Epithelial cell of prostate (primary cell): ENCODE measurements at regions not wholly inside any gene's neighbourhood (a gene's known extent, or its start where the extent isn't known, plus 50 kb on each side); places are given as distances from the start of the nearest gene placed in this dataset.

Experiments
- DNase-seq: peaks from one replicate; pipeline ENCODE4 v3.0.0-alpha.2; 2011; ENCODE audit warnings: low read depth, low spot score
- H3K27ac ChIP-seq: fragments of 450-650 bp; 2 replicates; pipeline ENCODE4 v1.5.1; 2017; ENCODE audit warnings: mild to moderate bottlenecking

DNA sequence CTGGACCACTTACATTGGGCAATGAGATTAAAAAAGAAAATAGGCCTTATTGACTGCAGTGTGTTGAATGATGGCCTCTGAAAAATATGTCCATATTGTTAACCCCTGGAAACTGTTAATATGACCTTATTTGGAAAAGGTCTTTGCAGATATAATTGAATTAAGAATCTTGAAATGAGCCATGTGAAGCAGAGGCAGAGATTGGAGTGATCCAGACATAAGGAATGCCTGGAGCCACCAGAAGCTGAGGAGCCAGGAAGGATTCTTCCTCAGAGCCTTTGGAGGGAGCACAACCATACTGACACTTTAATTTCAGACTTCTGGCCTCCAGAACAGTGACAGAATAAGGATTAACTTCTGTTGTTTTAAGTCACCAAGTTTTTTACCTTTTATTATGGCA is 510.4 kb upstream of the AGTR1 start:
- no peak for DNase-seq

GRCh38 chr3:148190441-148190990 is 507.2 kb upstream of the AGTR1 start:
- no peak for DNase-seq

More for the DNA sequence above, 510.4 kb upstream of the AGTR1 start:
- no peak overlapping the region for H3K27ac ChIP-seq

DNA sequence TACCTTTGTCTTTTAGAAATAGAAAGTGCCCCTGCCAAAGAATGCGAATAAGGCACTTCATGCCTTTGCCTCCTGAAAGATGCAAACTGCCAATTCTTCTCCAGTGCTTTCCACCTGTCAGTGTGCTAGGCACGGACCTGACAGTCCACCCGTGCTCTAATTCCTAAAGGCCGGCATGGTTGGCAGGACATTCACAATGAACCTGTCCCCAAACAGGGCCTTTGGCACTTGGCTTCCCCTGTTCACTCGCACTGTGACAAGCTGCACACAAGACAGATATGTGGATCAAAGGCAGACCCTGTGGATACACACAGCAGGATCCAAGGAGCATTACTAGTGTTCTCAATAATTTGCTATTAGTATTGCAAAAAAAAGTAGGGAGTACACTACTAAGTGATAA is 505.7 kb upstream of the AGTR1 start:
- no peak for DNase-seq
- H3K27ac ChIP-seq: no peak overlapping the region

More at GRCh38 chr3:148190441-148190990, 507.2 kb upstream of the AGTR1 start:
- H3K27ac ChIP-seq: no peak overlapping the region

GRCh38 chr3:148197061-148197460 is 500.6 kb upstream of the AGTR1 start:
- no peak overlapping the region for H3K27ac ChIP-seq
- DNase-seq: no peak

DNA sequence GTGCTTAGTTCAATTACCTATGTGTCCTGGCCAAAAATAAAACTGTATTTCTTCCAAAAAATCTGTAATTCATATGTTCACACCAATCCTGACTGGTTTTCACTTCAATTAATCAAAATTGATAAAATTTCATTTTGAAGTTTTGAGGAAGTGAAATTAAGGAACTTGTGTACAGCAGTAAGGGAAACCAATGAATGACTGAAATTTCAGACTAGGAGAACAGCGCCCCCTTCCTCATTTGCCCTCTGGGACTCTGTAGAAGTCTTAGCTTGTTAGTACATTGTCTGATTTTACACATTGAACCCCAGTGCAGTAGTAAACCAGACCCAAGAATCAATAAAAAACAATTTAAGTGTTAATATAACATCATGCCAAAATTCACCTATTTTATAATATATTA is 495.3 kb upstream of the AGTR1 start:
- no peak for DNase-seq
- no peak overlapping the region for H3K27ac ChIP-seq

- no peak for DNase-seq
Measured at GRCh38 chr3:148203297-148204010, 494.2 kb upstream of the AGTR1 start.

DNA sequence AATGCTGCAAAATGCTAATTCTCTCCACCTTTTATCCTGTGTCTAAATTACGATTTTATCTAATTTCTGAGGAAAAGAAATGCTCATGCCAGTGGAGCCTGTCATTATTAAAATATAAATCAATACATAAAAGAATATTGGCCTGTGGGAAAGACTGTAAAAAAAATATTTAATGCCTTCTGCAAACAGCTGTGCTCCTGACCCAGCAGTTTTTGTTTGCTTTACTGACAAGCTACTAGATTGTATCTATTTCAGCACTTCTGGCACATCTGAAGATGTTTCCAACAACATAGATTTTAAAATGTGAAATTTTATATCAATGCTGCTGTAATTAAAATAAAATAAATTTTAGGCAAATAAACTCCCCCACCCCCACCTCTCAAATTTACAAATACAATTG is 493.6 kb upstream of the AGTR1 start:
- no peak for DNase-seq
- no peak overlapping the region for H3K27ac ChIP-seq

More at GRCh38 chr3:148203297-148204010, 494.2 kb upstream of the AGTR1 start:
- no peak overlapping the region for H3K27ac ChIP-seq

GRCh38 chr3:148205977-148206376 is 491.7 kb upstream of the AGTR1 start:
- H3K27ac ChIP-seq: no peak overlapping the region
- DNase-seq: no peak

- DNase-seq: no peak
- no peak overlapping the region for H3K27ac ChIP-seq
Measured at GRCh38 chr3:148206446-148206845, 491.3 kb upstream of the AGTR1 start.

DNA sequence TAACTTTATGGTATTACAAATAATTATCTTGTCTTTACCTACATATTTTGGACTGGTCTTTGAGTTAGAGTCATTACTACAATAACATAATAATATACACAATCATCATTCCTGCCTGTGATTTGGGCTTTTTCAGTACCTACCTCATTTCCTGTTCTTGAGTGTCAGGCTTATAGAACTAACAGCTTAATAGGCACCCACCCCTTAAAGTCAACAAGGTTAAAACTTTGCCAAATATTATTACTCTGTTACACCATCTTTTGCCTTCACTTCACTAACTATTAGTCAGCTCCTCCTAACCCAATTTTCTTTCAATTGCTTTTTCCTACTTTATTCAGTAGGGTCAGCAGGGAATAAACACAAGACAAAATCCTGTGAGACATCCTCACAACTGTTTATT is 488.7 kb upstream of the AGTR1 start:
- no peak for DNase-seq
- peak overlapping the region; percentile 62 for H3K27ac ChIP-seq

- H3K27ac ChIP-seq: peak overlapping the region; percentile 23
- peak; percentile 46 for DNase-seq
Measured at GRCh38 chr3:148211725-148212124, 486.0 kb upstream of the AGTR1 start.

- no peak for DNase-seq
- no peak overlapping the region for H3K27ac ChIP-seq
Measured at GRCh38 chr3:148214705-148215104, 483.0 kb upstream of the AGTR1 start.

- no peak overlapping the region for H3K27ac ChIP-seq
- no peak for DNase-seq
Measured at GRCh38 chr3:148217317-148217716, 480.4 kb upstream of the AGTR1 start.

DNA sequence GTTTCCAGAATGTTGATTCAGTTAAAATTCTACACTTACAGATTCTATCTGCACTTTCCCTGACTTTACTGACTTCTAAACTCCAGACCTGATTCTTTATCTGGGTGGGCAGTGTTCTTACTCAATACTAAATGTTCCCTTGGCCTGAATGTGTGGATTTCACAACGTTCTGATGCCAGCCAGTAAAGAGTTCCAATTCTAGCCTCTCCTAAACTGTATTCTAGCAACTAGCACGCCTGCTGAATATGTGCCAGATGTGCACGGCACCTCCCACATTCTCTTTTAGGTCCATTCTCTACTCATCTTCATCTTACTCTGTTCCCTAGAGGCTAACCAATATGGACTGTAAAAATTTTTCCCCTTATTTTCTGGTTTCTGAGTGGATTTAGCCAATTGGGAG is 479.5 kb upstream of the AGTR1 start:
- no peak overlapping the region for H3K27ac ChIP-seq
- no peak for DNase-seq

DNA sequence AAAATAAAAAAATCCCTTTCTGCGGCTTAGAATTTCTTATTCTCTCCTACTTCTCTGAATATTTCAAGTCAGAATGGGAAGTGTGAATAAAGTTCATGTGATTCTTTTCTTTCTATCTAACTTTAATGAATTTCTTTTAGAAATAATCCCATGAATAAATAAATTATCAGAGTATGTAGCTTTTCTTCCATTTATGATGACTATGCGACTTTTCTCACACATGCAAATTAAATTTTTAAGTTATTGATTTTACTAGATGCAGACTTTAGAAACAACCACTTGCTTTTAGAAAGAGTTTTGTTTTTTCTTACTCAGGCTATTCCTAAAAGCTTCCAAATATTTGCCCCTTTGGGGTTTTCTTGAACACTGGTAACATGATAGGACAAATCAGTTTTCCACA is 477.7 kb upstream of the AGTR1 start:
- DNase-seq: no peak
- no peak overlapping the region for H3K27ac ChIP-seq

DNA sequence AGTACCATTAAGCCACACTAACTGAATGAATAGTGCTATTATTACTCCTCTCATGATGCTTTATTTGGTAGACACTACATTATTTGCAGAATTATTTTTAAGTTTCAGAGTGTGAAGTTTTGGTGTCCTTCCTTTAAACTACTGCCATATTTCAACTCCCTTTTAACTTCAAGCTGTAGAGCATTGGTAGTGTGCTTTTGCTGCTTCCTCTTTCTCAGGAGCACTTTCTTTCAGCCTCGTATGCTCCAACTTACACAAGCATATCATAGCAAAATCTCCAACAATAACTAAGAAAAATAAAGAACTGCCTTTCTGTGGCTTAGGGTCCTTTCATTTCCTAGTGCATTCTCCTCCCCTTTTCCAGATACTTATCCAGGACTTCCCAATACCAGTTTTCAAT is 476.4 kb upstream of the AGTR1 start:
- H3K27ac ChIP-seq: no peak overlapping the region
- DNase-seq: no peak

GRCh38 chr3:148223266-148223665 is 474.4 kb upstream of the AGTR1 start:
- no peak for DNase-seq
- no peak overlapping the region for H3K27ac ChIP-seq

DNA sequence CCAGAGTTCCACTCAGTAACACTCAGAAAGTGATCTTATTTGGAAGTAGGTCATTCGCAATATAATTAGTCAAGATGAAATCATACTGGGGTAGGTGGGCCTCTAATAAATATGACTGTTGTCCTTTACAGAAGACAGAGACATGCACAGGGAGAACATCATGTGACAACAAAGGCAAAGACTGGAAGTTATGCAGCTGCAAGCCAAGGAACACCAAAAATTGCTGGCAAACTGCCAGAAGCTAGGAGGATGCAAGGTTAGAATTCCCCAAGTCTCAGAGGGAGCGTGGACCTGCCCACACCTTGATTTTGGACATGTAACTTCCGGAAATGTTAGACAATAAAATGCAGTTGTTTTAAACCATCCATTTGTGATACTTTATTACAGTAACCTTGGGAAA is 471.5 kb upstream of the AGTR1 start:
- DNase-seq: no peak
- no peak overlapping the region for H3K27ac ChIP-seq

GRCh38 chr3:148227534-148227933 is 470.2 kb upstream of the AGTR1 start:
- DNase-seq: no peak
- peak overlapping the region; percentile 0 for H3K27ac ChIP-seq

- no peak for DNase-seq
Measured at GRCh38 chr3:148229107-148229506, 468.6 kb upstream of the AGTR1 start.

DNA sequence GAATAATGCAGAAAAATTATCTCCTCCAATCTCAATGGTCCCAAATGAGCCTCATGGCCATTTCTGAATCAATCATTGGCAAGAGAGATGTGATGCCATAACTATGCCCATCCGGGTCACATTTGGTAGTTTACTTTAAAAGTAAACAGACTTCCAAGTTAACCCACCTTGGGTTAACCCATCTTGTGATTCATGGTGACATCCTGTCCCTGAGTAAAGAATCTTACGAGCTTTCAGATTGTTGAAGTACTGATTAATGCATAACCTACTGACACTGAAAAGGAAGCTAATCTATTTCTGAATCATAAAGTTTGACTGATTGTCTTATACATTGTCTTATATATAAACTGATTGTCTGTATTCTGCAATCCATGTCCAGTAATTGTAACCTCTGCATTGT is 467.2 kb upstream of the AGTR1 start:
- DNase-seq: no peak
- H3K27ac ChIP-seq: no peak overlapping the region

More at GRCh38 chr3:148229107-148229506, 468.6 kb upstream of the AGTR1 start:
- no peak overlapping the region for H3K27ac ChIP-seq

DNA sequence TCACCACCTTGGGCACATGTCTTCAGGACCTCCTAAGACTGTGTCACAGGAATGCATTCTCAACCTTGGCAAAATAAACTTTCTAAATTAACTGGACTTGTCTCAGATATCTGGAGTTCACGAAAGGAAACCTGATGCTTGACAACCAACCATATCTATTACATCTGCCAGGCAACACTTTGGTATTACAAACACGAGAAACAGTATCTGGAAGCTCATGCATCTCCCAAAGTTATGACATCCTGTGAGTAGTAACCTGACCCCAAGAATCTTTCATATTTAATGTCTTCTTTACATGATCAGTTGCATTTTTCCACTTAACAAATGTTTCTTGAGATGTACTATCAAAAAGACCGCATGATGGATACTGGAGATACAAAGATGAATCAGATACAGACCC is 465.3 kb upstream of the AGTR1 start:
- no peak for DNase-seq
- no peak overlapping the region for H3K27ac ChIP-seq
